Panc1 (cell line): ENCODE measurements at regions not wholly inside any gene's neighbourhood (a gene's known extent, or its start where the extent isn't known, plus 50 kb on each side); places are given as distances from the start of the nearest gene placed in this dataset.
A peak's percentile ranks its signal among the peaks of the same experiment; 100 is the strongest.

Experiments
- ATAC-seq: fragments of 200-7000 bp; cut with Tn5 transposase; 2 replicates; pipeline ENCODE4 v1.9.1; 2020; ENCODE audit warnings: mild to moderate bottlenecking, moderate library complexity
- BruUV-seq: library from RNA; stranded (reverse); fragments of 400-500 nt; replicated peaks from 2 replicates; lab custom pipeline; 2021; lab: Mats Ljungman, UMichigan
- CTCF ChIA-PET: fragments of 300-600 bp; sonication (Branson Sonifier 250); formaldehyde crosslinking; loops from one replicate; lab custom pipeline; 2022; ENCODE audit warnings: antibody characterized with exemption; lab: Charles Lee
- POLR2A ChIA-PET: fragments of 300-600 bp; sonication (Branson Sonifier 250); formaldehyde crosslinking; loops from one replicate; lab custom pipeline; 2022; ENCODE audit warnings: antibody characterized with exemption; lab: Charles Lee
- DNase-seq: peaks from one replicate; pipeline ENCODE4 v3.0.0-alpha.2; 2010; ENCODE audit warnings: low read depth, low spot score
- H3K27ac ChIP-seq: 2 replicates; pipeline ENCODE4 v1.5.1; 2011; ENCODE audit warnings: mild to moderate bottlenecking, low read length, inconsistent platforms
- H3K27me3 ChIP-seq: fragments of 200-500 bp; sonication (Bioruptor generic); 2 replicates; pipeline ENCODE4 v1.6.0; 2014; ENCODE audit warnings: low read length, inconsistent platforms; ENCODE audit not compliant: control insufficient read depth, insufficient read depth
- H3K36me3 ChIP-seq: fragments of 200-500 bp; sonication (Bioruptor generic); 2 replicates; pipeline ENCODE4 v1.5.1; 2014; ENCODE audit warnings: inconsistent platforms, mild to moderate bottlenecking, low read length, moderate library complexity; ENCODE audit not compliant: control insufficient read depth, insufficient read depth
- H3K4me1 ChIP-seq: 2 replicates; pipeline ENCODE4 v1.5.1; 2011; ENCODE audit warnings: inconsistent platforms, mild to moderate bottlenecking, low read length, moderate library complexity; ENCODE audit not compliant: control insufficient read depth, insufficient read depth
- H3K4me3 ChIP-seq, 2 experiments: 2 replicates each; pipeline ENCODE4 v1.5.1; 2011 to 2012; ENCODE audit warnings: low read depth in 2 of 2, low read length in 2 of 2, mild to moderate bottlenecking in 2 of 2, inconsistent platforms in 1 of 2, moderate library complexity in 1 of 2
- H3K9me3 ChIP-seq: fragments of 200-500 bp; sonication (Bioruptor generic); 2 replicates; pipeline ENCODE4 v1.5.1; 2014; ENCODE audit warnings: low read depth, mild to moderate bottlenecking, inconsistent platforms, low read length, moderate library complexity; ENCODE audit not compliant: control insufficient read depth, insufficient read depth
- POLR2AphosphoS5 ChIP-seq: IDR thresholded peaks from 2 replicates; pipeline ENCODE4 v1.6.1; 2012; ENCODE audit warnings: mild to moderate bottlenecking, low read depth, low read length, moderate library complexity
- SIN3A ChIP-seq: IDR thresholded peaks from 2 replicates; pipeline ENCODE4 v1.6.1; 2012; ENCODE audit warnings: low read depth, mild to moderate bottlenecking, low read length, moderate library complexity, borderline replicate concordance; ENCODE audit not compliant: insufficient read depth
- TCF7L2 ChIP-seq: IDR thresholded peaks from 2 replicates; pipeline ENCODE4 v1.6.1; 2011; ENCODE audit warnings: mild to moderate bottlenecking, low read depth, low read length, inconsistent platforms
- in situ Hi-C: cut with HindIII; loops from 2 replicates; pipeline ENCODE4 v1.10.0; 2016; ENCODE audit warnings: low sequenced_read_pairs, low pct_unique_long_range_greater_than_20kb
- intact Hi-C: fragments of 100-400 bp; cut with micrococcal nuclease; formaldehyde crosslinking; loops from one replicate; pipeline ENCODE4 v1.10.0; 2022; ENCODE audit not compliant: unreplicated experiment
- TF ChIP-seq, protein P1 (sequence below), 2 experiments: IDR thresholded peaks; 2 replicates each; pipeline ENCODE4 v1.6.1; 2011 to 2012; ENCODE audit warnings: low read depth in 2 of 2, control low read depth in 1 of 2, low read length in 1 of 2, mild to moderate bottlenecking in 1 of 2, moderate library complexity in 1 of 2; ENCODE audit not compliant: insufficient read depth in 1 of 2
- TF ChIP-seq, protein P2 (sequence below): fragments of 450-650 bp; IDR thresholded peaks from 2 replicates; pipeline ENCODE4 v1.5.1; 2017; ENCODE audit warnings: mild to moderate bottlenecking

DNA sequence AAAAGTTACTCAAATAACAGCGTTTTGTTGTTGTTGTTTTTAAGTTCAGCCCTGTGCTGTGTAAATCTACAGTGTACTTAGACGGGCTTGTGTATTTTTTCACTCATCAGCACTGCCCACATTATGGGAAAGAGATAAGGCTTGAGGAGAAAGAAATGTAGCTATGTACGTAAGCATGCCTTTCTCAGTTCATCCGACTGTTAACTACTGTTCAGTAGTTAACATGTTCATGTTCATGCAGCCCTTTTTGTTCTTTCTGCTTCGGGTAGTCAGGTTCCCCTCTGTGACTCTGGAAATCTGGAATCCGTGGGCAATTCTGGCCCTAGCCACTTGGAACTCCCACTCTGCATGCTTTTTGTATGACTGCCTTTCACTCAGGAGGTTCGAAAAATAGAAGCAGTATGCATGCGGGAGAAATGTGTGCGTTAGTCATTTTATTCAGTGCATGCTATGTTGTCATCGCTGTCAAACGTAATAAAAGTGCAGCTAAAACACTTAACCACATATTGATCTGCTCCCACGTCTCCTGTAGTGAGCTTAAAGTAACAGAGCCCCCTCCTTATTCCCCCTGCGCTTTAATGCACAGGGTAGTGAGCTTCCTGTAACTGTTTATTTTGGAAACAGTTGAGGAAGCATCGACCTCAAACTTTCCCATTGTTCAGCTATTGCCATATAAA lies 283.1 kb upstream of the NR2F2 start:
- ATAC-seq, result peak; percentile 87
- BruUV-seq, result no TSS peak
- ChIA-PET CTCF (interaction anchor here (0.6 kb wide), 2 partner anchors 221 to 273 kb away, joined by 6 to 10 read pairs; no protein-coding TSS in a partner anchor), POLR2A (no interaction called here)
- Histone ChIP-seq H3K36me3 (no peaks in the 10 kb centered on the region), H3K9me3 (no peaks in the 10 kb centered on the region), H3K27ac (peak overlapping the region; percentile 46), H3K4me3 (peak overlapping the region in 1 of 2 experiments; percentile 17; a peak in 2 of 4 replicates), H3K4me1 (peaks cover 14% of the 10 kb centered on the region), H3K27me3 (no peaks in the 10 kb centered on the region)
- intact Hi-C loops, result no loop called here
- in situ Hi-C loops, result no loop called here
- no peak for DNase-seq
- no peak for TF ChIP-seq TCF7L2
- TF ChIP-seq POLR2AphosphoS5, result no peak
- TF ChIP-seq, protein P1, sequence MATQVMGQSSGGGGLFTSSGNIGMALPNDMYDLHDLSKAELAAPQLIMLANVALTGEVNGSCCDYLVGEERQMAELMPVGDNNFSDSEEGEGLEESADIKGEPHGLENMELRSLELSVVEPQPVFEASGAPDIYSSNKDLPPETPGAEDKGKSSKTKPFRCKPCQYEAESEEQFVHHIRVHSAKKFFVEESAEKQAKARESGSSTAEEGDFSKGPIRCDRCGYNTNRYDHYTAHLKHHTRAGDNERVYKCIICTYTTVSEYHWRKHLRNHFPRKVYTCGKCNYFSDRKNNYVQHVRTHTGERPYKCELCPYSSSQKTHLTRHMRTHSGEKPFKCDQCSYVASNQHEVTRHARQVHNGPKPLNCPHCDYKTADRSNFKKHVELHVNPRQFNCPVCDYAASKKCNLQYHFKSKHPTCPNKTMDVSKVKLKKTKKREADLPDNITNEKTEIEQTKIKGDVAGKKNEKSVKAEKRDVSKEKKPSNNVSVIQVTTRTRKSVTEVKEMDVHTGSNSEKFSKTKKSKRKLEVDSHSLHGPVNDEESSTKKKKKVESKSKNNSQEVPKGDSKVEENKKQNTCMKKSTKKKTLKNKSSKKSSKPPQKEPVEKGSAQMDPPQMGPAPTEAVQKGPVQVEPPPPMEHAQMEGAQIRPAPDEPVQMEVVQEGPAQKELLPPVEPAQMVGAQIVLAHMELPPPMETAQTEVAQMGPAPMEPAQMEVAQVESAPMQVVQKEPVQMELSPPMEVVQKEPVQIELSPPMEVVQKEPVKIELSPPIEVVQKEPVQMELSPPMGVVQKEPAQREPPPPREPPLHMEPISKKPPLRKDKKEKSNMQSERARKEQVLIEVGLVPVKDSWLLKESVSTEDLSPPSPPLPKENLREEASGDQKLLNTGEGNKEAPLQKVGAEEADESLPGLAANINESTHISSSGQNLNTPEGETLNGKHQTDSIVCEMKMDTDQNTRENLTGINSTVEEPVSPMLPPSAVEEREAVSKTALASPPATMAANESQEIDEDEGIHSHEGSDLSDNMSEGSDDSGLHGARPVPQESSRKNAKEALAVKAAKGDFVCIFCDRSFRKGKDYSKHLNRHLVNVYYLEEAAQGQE (IDR thresholded peaks at IDR 0.05; ENCODE audit: insufficient read depth in 1 of 2, low read depth in 2 of 2, low read length in 1 of 2), result no peak
- TF ChIP-seq SIN3A, result no peak
- TF ChIP-seq, protein P2, sequence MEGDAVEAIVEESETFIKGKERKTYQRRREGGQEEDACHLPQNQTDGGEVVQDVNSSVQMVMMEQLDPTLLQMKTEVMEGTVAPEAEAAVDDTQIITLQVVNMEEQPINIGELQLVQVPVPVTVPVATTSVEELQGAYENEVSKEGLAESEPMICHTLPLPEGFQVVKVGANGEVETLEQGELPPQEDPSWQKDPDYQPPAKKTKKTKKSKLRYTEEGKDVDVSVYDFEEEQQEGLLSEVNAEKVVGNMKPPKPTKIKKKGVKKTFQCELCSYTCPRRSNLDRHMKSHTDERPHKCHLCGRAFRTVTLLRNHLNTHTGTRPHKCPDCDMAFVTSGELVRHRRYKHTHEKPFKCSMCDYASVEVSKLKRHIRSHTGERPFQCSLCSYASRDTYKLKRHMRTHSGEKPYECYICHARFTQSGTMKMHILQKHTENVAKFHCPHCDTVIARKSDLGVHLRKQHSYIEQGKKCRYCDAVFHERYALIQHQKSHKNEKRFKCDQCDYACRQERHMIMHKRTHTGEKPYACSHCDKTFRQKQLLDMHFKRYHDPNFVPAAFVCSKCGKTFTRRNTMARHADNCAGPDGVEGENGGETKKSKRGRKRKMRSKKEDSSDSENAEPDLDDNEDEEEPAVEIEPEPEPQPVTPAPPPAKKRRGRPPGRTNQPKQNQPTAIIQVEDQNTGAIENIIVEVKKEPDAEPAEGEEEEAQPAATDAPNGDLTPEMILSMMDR, result no peak

DNA sequence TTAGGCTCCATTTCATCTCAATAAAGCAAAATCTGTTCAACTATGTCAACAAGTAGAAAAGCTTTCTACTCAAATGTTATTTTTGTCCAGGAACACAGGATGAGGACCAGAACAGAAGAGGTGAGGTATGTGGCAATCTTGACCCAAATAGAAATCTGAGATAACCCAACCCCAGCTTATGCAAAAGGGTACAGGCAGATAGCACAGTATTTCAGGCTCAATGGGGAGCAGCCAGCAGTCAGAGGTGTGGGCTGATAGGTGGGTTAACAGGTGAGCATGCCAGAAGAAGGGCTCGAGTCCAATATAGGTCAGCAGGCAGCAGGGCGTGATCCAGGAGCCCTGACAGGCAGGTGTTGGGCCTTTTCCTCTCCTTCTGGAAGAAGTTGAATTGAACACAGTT lies 281.2 kb upstream of the NR2F2 start:
- DNase-seq (no peak), ATAC-seq (no peak)
- in situ Hi-C loops (no loop called here), intact Hi-C loops (no loop called here)
- peaks cover 30% of the 10 kb centered on the region for H3K4me1 ChIP-seq
- no peaks in the 10 kb centered on the region for H3K36me3 ChIP-seq
- H3K4me3 ChIP-seq, result no peak overlapping the region
- TF ChIP-seq POLR2AphosphoS5 (no peak), SIN3A (no peak), TCF7L2 (no peak)
- TF ChIP-seq, protein P1 (IDR thresholded peaks at IDR 0.05; ENCODE audit: insufficient read depth in 1 of 2, low read depth in 2 of 2, low read length in 1 of 2), result no peak
- TF ChIP-seq, protein P2, result no peak
- H3K27me3 ChIP-seq, result no peaks in the 10 kb centered on the region
- ChIA-PET POLR2A (no interaction called here), CTCF (no interaction called here)
- no peak overlapping the region for H3K27ac ChIP-seq
- BruUV-seq, result no TSS peak
- no peaks in the 10 kb centered on the region for H3K9me3 ChIP-seq
